ENCODE measurements at regions not wholly inside any gene's neighbourhood (a gene's known extent, or its start where the extent isn't known, plus 50 kb on each side); places are given as distances from the start of the nearest gene placed in this dataset.

- WGBS (ENCODE audit: insufficient coverage, insufficient replicate concordance, low lambda C conversion rate, missing lambda C conversion rate) = 21% methylated on average over 11 of the region's 11 CpGs
- Histone ChIP-seq H3K27ac (ENCODE audit: control insufficient read depth, insufficient read depth) (no peak overlapping the region), H3K4me3 (no peak overlapping the region), H3K36me3 (ENCODE audit: control insufficient read depth in 2 of 2, insufficient read depth in 2 of 2, low read length in 1 of 2) (no peaks in the 10 kb centered on the region), H3K9me3 (replicated peaks; ENCODE audit: control insufficient read depth, insufficient read depth, low read length) (no peaks in the 10 kb centered on the region), H2AFZ (ENCODE audit: control insufficient read depth, low read depth, low read length) (no peak overlapping the region), H4K20me1 (ENCODE audit: control insufficient read depth, insufficient read depth) (no peaks in the 10 kb centered on the region), H3K4me1 (ENCODE audit: control insufficient read depth, insufficient read depth, low read length) (no peaks in the 10 kb centered on the region), H3K27me3 (replicated peaks in 1 of 2; ENCODE audit: control insufficient read depth in 2 of 2, insufficient read depth in 2 of 2, low read length in 1 of 2) (no peaks in the 10 kb centered on the region; a peak in 1 of 4 replicates), H3K4me2 (ENCODE audit: control insufficient read depth, insufficient read depth) (no peak overlapping the region), H3K9ac (ENCODE audit: control insufficient read depth, insufficient read depth, low read length) (no peak overlapping the region), H3K79me2 (ENCODE audit: control insufficient read depth, insufficient read depth, low read length) (no peaks in the 10 kb centered on the region)
- FAIRE-seq (no peak), ATAC-seq (no peak), DNase-seq (ENCODE audit: low read depth, low spot score) (no peak)
- no TSS peak for BruUV-seq (replicated peaks)
- ChIA-PET SMC1A (ENCODE audit: uncharacterized antibody, unreplicated experiment) (no interaction called here), CTCF (no interaction called here), RAD21 (ENCODE audit: unreplicated experiment) (no interaction called here), POLR2A (no interaction called here)
- in situ Hi-C loops (cut with MboI) (no loop called here), intact Hi-C loops (cut with micrococcal nuclease; ENCODE audit: unreplicated experiment) (no loop called here)
- no peak for TF ChIP-seq MXI1 (IDR thresholded peaks at IDR 0.05; ENCODE audit: low read depth, low read length)
- no peak for TF ChIP-seq ESRRA (IDR thresholded peaks at IDR 0.05; ENCODE audit: low read length)
- TF ChIP-seq ZSCAN29 (IDR thresholded peaks at IDR 0.05) = no peak
- no peak for TF ChIP-seq MTA3 (IDR thresholded peaks at IDR 0.05; ENCODE audit: borderline replicate concordance, low read length)
- no peak for TF ChIP-seq EGR1 (IDR thresholded peaks at IDR 0.05; ENCODE audit: borderline replicate concordance in 1 of 2, low read depth in 2 of 2, low read length in 2 of 2)
- TF ChIP-seq, protein P1, sequence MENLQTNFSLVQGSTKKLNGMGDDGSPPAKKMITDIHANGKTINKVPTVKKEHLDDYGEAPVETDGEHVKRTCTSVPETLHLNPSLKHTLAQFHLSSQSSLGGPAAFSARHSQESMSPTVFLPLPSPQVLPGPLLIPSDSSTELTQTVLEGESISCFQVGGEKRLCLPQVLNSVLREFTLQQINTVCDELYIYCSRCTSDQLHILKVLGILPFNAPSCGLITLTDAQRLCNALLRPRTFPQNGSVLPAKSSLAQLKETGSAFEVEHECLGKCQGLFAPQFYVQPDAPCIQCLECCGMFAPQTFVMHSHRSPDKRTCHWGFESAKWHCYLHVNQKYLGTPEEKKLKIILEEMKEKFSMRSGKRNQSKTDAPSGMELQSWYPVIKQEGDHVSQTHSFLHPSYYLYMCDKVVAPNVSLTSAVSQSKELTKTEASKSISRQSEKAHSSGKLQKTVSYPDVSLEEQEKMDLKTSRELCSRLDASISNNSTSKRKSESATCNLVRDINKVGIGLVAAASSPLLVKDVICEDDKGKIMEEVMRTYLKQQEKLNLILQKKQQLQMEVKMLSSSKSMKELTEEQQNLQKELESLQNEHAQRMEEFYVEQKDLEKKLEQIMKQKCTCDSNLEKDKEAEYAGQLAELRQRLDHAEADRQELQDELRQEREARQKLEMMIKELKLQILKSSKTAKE (IDR thresholded peaks at IDR 0.05; ENCODE audit: low read depth, poor library complexity, severe bottlenecking) = no peak
- no peak for TF ChIP-seq SREBF2 (IDR thresholded peaks at IDR 0.05; ENCODE audit: low read length)
- TF ChIP-seq, protein P2, sequence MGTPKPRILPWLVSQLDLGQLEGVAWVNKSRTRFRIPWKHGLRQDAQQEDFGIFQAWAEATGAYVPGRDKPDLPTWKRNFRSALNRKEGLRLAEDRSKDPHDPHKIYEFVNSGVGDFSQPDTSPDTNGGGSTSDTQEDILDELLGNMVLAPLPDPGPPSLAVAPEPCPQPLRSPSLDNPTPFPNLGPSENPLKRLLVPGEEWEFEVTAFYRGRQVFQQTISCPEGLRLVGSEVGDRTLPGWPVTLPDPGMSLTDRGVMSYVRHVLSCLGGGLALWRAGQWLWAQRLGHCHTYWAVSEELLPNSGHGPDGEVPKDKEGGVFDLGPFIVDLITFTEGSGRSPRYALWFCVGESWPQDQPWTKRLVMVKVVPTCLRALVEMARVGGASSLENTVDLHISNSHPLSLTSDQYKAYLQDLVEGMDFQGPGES (IDR thresholded peaks at IDR 0.05) = no peak
- TF ChIP-seq, protein P3, sequence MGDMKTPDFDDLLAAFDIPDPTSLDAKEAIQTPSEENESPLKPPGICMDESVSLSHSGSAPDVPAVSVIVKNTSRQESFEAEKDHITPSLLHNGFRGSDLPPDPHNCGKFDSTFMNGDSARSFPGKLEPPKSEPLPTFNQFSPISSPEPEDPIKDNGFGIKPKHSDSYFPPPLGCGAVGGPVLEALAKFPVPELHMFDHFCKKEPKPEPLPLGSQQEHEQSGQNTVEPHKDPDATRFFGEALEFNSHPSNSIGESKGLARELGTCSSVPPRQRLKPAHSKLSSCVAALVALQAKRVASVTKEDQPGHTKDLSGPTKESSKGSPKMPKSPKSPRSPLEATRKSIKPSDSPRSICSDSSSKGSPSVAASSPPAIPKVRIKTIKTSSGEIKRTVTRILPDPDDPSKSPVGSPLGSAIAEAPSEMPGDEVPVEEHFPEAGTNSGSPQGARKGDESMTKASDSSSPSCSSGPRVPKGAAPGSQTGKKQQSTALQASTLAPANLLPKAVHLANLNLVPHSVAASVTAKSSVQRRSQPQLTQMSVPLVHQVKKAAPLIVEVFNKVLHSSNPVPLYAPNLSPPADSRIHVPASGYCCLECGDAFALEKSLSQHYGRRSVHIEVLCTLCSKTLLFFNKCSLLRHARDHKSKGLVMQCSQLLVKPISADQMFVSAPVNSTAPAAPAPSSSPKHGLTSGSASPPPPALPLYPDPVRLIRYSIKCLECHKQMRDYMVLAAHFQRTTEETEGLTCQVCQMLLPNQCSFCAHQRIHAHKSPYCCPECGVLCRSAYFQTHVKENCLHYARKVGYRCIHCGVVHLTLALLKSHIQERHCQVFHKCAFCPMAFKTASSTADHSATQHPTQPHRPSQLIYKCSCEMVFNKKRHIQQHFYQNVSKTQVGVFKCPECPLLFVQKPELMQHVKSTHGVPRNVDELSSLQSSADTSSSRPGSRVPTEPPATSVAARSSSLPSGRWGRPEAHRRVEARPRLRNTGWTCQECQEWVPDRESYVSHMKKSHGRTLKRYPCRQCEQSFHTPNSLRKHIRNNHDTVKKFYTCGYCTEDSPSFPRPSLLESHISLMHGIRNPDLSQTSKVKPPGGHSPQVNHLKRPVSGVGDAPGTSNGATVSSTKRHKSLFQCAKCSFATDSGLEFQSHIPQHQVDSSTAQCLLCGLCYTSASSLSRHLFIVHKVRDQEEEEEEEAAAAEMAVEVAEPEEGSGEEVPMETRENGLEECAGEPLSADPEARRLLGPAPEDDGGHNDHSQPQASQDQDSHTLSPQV (IDR thresholded peaks at IDR 0.05) = no peak
These were observed 90.8 kb upstream of the LIMCH1 start for GRCh38 chr4:41446981-41447725.
